Stimulated activated CD4-positive, alpha-beta T cell treated with anti-CD3 and anti-CD28 coated beads, Interleukin-4, amount 100 ng/mL, for 1 hour (primary cell): ENCODE measurements at regions not wholly inside any gene's neighbourhood (a gene's known extent, or its start where the extent isn't known, plus 50 kb on each side); places are given as distances from the start of the nearest gene placed in this dataset.
"Not testable (repeated sequence)": the region's sequence is repeated elsewhere in the genome, so short reads cannot be mapped to it uniquely, and the experiment has no call there.

Experiments
- DNase-seq: peaks from one replicate; pipeline ENCODE4 v3.0.0-alpha.2; 2020

DNA sequence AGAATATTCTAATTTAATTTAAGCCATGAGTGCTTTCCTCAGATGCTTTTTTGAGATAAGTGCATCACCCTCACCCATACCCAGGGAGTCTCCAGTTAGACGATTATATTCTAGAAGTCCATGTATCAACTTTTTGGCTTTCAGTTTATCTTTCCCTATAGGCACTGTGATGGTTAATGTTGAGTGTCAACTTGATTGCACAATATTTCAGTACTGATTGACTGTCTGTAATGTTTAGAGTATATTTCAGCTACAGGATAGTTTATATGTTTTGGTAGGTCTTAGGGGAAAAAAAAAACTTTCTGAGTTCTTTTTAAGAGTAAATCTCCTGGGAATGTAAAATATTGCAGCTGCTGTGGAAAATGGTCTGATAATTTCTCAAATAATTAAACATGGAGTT is 535.4 kb downstream of the ADRA2A start:
- DNase-seq = no peak

DNA sequence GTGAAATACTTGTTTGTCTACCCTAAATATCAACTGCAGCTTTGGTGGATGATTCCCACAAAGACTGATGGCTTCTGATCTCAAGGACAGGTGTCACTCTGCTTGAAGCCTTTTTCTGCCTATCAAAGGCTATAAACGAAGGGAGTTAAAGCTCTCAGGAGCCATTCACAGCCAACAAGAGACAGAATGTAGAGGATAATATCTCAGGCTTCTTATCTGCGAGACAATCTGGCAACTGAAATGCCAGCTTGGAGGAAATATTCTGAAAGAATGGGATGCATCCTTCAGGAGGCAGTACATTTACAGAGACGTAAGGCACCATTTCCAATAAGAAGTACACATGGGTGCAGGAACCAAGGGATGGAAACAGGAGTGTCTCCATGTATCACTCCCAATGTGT is 549.4 kb downstream of the GPAM start:
- DNase-seq = no peak

GRCh38 chr10:111646021-111646420 is 537.5 kb downstream of the GPAM start:
- no peak for DNase-seq

DNA sequence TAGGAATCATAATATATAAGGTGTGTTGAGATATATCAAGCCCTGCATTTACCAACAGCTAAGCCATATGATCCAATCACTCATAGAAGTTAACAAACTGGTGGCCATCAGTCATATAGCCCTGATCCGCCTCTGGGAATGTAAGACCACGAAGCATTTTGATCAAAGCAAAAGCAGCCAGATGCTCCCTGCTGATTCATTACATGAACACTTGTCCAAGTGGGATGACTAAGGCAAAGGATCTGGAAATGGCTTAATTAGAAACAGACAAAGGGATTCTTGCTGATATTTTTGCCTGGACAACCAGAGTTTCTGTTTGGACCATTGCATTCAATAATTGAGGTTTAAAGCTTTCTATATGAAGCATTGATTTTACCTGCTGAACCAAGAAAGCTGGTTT is 535.5 kb downstream of the GPAM start:
- DNase-seq = no peak

DNA sequence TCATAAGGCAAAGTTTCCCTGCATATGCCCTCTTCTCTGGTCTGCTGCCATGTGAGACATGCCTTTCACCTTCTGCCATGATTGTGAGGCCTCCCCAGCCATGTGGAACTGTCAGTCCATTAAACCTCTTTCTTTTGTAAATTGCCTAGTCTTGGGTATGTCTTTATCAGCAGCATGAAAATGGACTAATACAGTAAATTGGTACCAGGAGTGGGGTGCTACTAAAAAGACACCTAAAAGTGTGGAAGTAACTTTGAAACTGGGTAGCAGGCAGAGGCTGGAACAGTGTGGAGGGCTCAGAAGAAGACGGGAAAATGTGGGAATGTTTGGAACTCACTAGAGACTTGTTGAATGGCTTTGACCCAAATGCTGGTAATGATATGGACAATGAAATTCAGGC is 534.5 kb downstream of the GPAM start:
- DNase-seq = not testable (repeated sequence)

GRCh38 chr10:111650088-111650487 is 533.5 kb downstream of the GPAM start:
- DNase-seq = no peak

DNA sequence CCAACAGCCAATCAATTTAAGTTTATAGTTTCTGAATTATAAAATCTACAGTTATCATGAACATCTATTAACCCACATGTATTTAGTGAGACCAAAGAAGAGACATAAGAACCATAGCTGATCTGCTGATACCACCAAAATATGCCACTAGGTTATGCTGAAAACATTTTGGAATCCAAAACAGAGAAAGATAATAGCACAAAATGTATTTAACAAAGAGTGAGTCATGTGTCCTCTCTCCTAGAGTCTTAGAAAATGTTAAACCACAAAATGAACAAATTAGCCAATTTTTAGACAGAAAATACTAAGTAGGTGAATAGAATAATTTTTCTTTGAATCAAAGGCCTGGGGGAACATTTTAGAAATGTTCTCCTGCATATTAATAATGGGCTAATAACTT is 527.5 kb downstream of the GPAM start:
- no peak for DNase-seq

DNA sequence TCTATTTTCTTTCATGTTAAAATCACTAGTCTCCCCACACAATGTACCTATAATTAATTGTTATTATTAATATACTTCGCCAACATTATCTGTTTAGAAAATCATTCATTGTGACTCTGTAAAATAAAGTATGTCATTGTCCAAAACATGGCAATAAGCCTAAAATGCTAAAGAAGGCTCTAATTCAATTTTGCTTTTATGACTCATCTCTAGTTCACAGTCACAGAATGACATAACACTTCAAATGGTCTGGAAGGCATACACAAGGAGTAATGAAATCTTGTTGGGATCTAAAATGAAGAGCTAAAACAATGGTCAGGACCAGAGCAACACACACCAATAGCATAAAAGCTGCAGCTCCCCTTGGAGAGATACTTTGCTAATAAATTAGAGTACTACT is 505.8 kb downstream of the GPAM start:
- DNase-seq = no peak

- no peak for DNase-seq
Measured at GRCh38 chr10:111686796-111687195, 496.8 kb downstream of the GPAM start.

GRCh38 chr10:111698711-111699110 is 484.9 kb downstream of the GPAM start:
- no peak for DNase-seq

GRCh38 chr10:111703986-111704385 is 479.6 kb downstream of the GPAM start:
- DNase-seq = no peak

DNA sequence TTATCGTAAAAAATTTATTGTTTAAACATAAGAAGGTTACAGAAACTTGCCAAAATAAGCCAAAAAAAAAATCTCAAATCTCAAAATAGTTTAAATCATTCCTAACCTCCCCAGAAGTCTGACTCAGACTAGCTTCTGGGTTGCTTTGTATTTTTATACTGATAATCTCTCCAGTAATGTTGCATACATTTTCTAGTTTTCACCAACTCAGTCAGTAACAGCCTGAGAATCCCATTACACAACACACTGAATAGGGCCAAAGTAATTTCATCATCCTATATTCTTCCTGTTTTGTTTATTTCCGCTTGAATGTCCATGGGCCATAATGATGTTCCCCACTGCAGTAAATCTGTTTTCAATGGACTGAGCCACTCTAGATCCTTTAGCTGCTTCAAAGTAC is 478.5 kb downstream of the GPAM start:
- DNase-seq = no peak

GRCh38 chr10:111706331-111706730 is 477.2 kb downstream of the GPAM start:
- DNase-seq = no peak

DNA sequence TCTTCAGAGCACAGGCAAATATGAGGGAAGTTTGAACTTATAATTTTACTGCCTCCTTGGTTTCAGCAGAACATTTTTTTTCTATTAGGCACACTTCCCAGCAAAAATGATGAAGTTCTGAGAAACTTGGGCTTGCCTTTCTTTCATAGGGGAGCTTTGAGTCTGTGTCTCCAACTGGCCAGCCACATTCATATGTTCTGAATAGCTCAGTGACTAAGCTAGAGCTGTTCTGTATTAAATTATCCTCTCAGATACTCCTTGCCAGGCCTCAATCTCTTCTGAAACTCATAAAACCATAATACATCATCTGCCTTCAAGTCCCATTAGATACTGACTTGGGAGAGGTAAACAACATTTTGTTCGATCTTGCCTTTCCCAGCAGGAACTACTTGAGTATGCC is 476.5 kb downstream of the GPAM start:
- no peak for DNase-seq

- no peak for DNase-seq
Measured at GRCh38 chr10:111709603-111710002, 474.0 kb downstream of the GPAM start.

DNA sequence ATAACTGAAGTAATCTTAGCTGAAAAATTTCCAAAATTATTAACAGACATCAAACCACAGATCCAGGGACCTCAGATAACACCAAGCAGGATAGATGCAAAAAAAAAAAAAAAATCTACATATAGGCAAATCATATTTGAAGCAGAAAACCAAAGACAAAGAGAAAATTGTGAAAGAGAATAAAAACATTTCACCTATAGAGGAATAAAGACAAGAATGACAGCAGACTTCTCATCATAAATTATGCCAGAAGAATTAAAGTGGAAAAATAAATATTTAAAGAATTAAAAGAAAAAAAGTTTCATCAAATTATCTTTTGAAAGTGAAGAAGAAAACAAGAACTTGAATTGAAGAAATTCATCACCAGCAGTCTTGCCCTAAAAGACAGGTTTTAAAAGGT is 467.5 kb downstream of the GPAM start:
- no peak for DNase-seq

DNA sequence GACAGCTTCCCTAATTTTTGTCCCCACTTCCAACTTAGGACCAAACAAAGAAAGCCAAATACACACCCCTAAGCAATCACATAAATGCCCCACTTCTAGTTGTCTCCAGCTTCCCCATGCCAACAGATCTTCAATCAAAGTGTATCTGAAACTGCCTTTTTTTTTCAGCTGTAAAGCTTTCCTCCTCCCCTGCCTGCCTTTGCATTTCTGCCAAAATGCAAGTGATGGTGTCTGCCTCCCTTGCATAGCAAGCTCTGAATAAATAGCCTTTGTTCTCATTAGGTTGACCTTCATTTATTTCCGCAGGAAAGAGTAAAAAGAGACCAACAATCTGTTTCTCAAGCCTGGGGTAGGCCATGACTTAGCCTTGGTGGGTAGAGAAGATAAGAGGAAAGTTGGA is 459.4 kb downstream of the GPAM start:
- DNase-seq = no peak

GRCh38 chr10:111725050-111725449 is 458.5 kb downstream of the GPAM start:
- no peak for DNase-seq

- DNase-seq = no peak
Measured at GRCh38 chr10:111732166-111732785, 451.3 kb downstream of the GPAM start.

DNA sequence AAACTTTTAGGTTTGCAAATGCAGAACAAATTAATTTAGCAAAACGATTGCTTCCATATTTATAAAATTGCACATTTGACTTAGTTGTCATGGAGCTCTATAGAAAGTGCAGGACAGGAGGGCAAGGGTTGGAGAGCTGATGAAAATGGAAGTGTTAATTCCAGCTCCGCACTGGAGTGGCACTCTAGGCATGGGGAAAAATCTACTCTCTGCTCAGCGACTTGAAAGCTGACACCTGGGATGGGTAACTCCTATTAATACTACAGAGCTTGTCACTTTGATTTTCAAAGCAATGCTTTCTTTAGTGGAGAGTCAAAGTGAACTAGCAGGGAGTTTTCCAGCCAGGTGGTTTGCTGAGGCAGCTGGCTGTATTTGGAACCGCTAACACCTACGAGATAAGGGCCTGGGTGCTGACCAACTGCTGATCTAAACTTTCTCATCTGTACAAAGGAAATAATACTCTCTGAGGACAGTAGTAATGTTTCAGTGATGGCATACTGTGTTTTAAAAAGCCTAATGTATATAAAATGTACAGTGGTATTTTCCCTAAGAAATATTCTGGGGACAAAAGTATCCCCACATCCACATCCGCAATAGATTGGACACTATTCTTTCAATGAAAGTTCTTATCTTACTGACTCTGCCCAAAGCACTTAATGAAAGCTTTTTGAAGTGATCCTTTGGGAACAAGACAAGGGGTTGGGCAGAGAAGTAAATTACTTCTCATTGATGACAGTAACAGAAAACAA is 444.3 kb downstream of the GPAM start:
- DNase-seq = no peak

- no peak for DNase-seq
Measured at GRCh38 chr10:111739874-111740139, 443.8 kb downstream of the GPAM start.

GRCh38 chr10:111745982-111746381 is 437.6 kb downstream of the GPAM start:
- no peak for DNase-seq

GRCh38 chr10:111747751-111748150 is 435.8 kb downstream of the GPAM start:
- no peak for DNase-seq

- DNase-seq = no peak
Measured at GRCh38 chr10:111748184-111748583, 435.4 kb downstream of the GPAM start.

DNA sequence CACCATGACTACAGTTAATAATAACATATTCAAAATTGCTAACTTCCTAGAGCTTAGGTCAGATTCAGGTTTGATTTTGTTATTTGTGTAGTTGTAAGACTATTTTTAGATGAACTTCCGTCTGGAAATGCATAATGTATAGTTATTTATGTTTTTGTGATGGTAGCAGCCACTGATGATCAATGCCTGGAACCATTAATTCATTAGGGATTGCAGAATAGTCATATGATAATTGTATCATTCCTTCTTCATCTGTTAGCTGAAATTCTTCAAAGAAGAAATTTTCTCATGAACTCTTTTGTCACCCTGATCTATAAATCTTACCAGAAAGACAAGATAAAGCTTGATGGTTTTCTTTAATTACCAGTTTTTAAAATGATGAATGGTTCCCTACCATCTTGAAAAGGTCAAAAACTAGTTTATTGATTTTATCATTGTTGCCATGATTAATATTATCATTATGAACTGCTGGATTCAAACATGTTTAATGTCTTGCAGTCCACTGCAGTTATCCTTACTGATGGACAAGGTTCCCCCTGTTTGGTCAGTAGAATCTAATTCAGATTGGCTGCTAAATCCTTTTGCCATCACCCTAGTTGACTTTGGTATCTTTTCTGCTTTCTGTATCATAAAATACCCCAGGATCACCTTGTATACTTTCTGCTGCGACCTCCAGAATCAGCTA is 433.3 kb downstream of the GPAM start:
- no peak for DNase-seq
